CD14-positive monocyte (primary cell): ENCODE measurements at regions not wholly inside any gene's neighbourhood (a gene's known extent, or its start where the extent isn't known, plus 50 kb on each side); places are given as distances from the start of the nearest gene placed in this dataset.

Experiments used
- DNase-seq, 3 donors: peaks; one replicate each; pipeline ENCODE4 v3.0.0-alpha.2; 2011 to 2022
- H2AFZ ChIP-seq: 2 replicates; pipeline ENCODE4 v1.6.0; 2012; ENCODE audit warnings: mild to moderate bottlenecking, low read depth, low read length, inconsistent platforms; ENCODE audit not compliant: insufficient read depth, poor library complexity, severe bottlenecking
- H3K27ac ChIP-seq, 2 donors: 1 replicate in 1 of 2; 2 replicates in 1 of 2; pipeline ENCODE4 v1.5.1; 2012 to 2013; ENCODE audit warnings: low read length in 2 of 2, control low read depth in 1 of 2, inconsistent platforms in 1 of 2, low read depth in 1 of 2, mild to moderate bottlenecking in 1 of 2
- H3K27me3 ChIP-seq, 2 donors: one replicate each; pipeline versions ENCODE4 v1.6.0 to v1.6.1; 2011 to 2013; ENCODE audit warnings: low read length in 2 of 2; ENCODE audit not compliant: control insufficient read depth in 2 of 2, insufficient read depth in 2 of 2
- H3K36me3 ChIP-seq, 2 donors: replicated peaks in 1 of 2; 1 replicate in 1 of 2; 2 replicates in 1 of 2; pipeline versions ENCODE4 v1.5.1 to v1.6.1; 2012 to 2013; ENCODE audit warnings: low read length in 2 of 2, control low read depth in 1 of 2, inconsistent platforms in 1 of 2, mild to moderate bottlenecking in 1 of 2; ENCODE audit not compliant: insufficient read depth in 2 of 2, control insufficient read depth in 1 of 2
- H3K4me1 ChIP-seq, 2 donors: 1 replicate in 1 of 2; 2 replicates in 1 of 2; pipeline versions ENCODE4 v1.5.1 to v1.6.1; 2012 to 2013; ENCODE audit warnings: low read length in 2 of 2, control low read depth in 1 of 2, inconsistent platforms in 1 of 2, mild to moderate bottlenecking in 1 of 2, moderate library complexity in 1 of 2; ENCODE audit not compliant: insufficient read depth in 2 of 2, control insufficient read depth in 1 of 2
- H3K4me2 ChIP-seq: replicated peaks from 2 replicates; pipeline ENCODE3; 2012; ENCODE audit warnings: low read length, moderate library complexity, mild to moderate bottlenecking; ENCODE audit not compliant: poor library complexity, severe bottlenecking; ENCODE audit errors: extremely low read depth
- H3K4me3 ChIP-seq, 3 experiments: fragments of 200-600 bp in 1 of 3; sonication (generic) in 1 of 3; replicated peaks in 1 of 3; 1 replicate in 2 of 3; 2 replicates in 1 of 3; pipeline ENCODE4 v1.5.1; 2011 to 2013; ENCODE audit warnings: low read length in 3 of 3, mild to moderate bottlenecking in 3 of 3, control low read depth in 2 of 3, low read depth in 2 of 3, inconsistent platforms in 1 of 3, moderate library complexity in 1 of 3
- H3K79me2 ChIP-seq: 2 replicates; pipeline ENCODE4 v1.6.0; 2012; ENCODE audit warnings: mild to moderate bottlenecking, control low read depth, inconsistent platforms, low read length, moderate library complexity; ENCODE audit not compliant: insufficient read depth
- H3K9ac ChIP-seq: 2 replicates; pipeline ENCODE4 v1.6.0; 2017; ENCODE audit warnings: low read length, mild to moderate bottlenecking; ENCODE audit not compliant: insufficient read depth, poor library complexity, severe bottlenecking
- H3K9me3 ChIP-seq, 2 donors: replicated peaks in 1 of 2; 1 replicate in 1 of 2; 2 replicates in 1 of 2; pipeline versions ENCODE4 v1.5.1 to v1.6.1; 2012 to 2013; ENCODE audit warnings: low read length in 2 of 2, control low read depth in 1 of 2; ENCODE audit not compliant: control insufficient read depth in 1 of 2, insufficient read depth in 1 of 2
- H4K20me1 ChIP-seq: 2 replicates; pipeline ENCODE4 v1.6.0; 2012; ENCODE audit warnings: mild to moderate bottlenecking, low read length, control low read depth, moderate library complexity; ENCODE audit not compliant: insufficient read depth
- H3K27ac Mint-ChIP-seq, 7 donors: one replicate each; pipeline ENCODE4 v1.8.0; 2020; ENCODE audit warnings: mild to moderate bottlenecking in 7 of 7, mixed read lengths in 7 of 7, moderate library complexity in 6 of 7, inconsistent platforms in 2 of 7
- H3K27me3 Mint-ChIP-seq, 3 donors: one replicate each; pipeline ENCODE4 v1.8.0; 2021 to 2022; ENCODE audit warnings: low read depth in 3 of 3, mild to moderate bottlenecking in 3 of 3, mixed read lengths in 3 of 3, moderate library complexity in 3 of 3, inconsistent platforms in 1 of 3
- H3K36me3 Mint-ChIP-seq, 2 donors: one replicate each; pipeline ENCODE4 v1.8.0; 2020; ENCODE audit warnings: mixed read lengths in 2 of 2, inconsistent platforms in 1 of 2, mild to moderate bottlenecking in 1 of 2
- H3K4me1 Mint-ChIP-seq: one replicate; pipeline ENCODE4 v1.8.0; 2020; ENCODE audit warnings: mild to moderate bottlenecking, mixed read lengths
- H3K4me3 Mint-ChIP-seq, 2 donors: one replicate each; pipeline ENCODE4 v1.8.0; 2020; ENCODE audit warnings: mild to moderate bottlenecking in 2 of 2, mixed read lengths in 2 of 2, moderate library complexity in 1 of 2
- H3K9me3 Mint-ChIP-seq, 7 donors: one replicate each; pipeline ENCODE4 v1.8.0; 2020 to 2022; ENCODE audit warnings: mixed read lengths in 7 of 7, mild to moderate bottlenecking in 6 of 7, moderate library complexity in 6 of 7, inconsistent platforms in 2 of 7
- CTCF ChIP-seq: fragments of 200-600 bp; IDR thresholded peaks from one replicate; pipeline ENCODE4 v1.8.0; 2022; ENCODE audit warnings: antibody characterized with exemption, mild to moderate bottlenecking
- WGBS: methylation state at CpG from one replicate; pipeline ENCODE4 v1.1.5; 2013; ENCODE audit warnings: missing lambda C conversion rate; ENCODE audit not compliant: insufficient coverage; 5-methylcytosine and 5-hydroxymethylcytosine counted together
- intact Hi-C, 2 donors: fragments of 100-400 bp; cut with micrococcal nuclease; formaldehyde crosslinking; loops; one replicate each; pipeline versions ENCODE4 v1.15.0 to v1.15.1; 2023

- Histone ChIP-seq H3K36me3 (no peaks in the 10 kb centered on the region), H3K27ac (no peak overlapping the region), H3K4me3 (no peak overlapping the region), H3K9ac (no peak overlapping the region), H3K4me2 (no peak overlapping the region), H3K79me2 (no peaks in the 10 kb centered on the region), H4K20me1 (no peaks in the 10 kb centered on the region), H3K4me1 (no peaks in the 10 kb centered on the region), H3K9me3 (no peaks in the 10 kb centered on the region), H3K27me3 (no peaks in the 10 kb centered on the region), H2AFZ (no peak overlapping the region)
- Mint-ChIP-seq H3K27me3 (peaks cover 0 to 2% (median 2%) of the 10 kb centered on the region in 3 donors), H3K27ac (no peak overlapping the region), H3K36me3 (no peaks in the 10 kb centered on the region), H3K4me3 (no peak overlapping the region), H3K9me3 (no peaks in the 10 kb centered on the region), H3K4me1 (no peaks in the 10 kb centered on the region)
- intact Hi-C loops = no loop called here
- no peak for DNase-seq
- TF ChIP-seq CTCF = no peak
- 100% methylated on average over 1 of the region's 2 CpGs for WGBS
Observed at GRCh38 chr5:90312027-90312426, 97.5 kb downstream of the CETN3 start.

DNA sequence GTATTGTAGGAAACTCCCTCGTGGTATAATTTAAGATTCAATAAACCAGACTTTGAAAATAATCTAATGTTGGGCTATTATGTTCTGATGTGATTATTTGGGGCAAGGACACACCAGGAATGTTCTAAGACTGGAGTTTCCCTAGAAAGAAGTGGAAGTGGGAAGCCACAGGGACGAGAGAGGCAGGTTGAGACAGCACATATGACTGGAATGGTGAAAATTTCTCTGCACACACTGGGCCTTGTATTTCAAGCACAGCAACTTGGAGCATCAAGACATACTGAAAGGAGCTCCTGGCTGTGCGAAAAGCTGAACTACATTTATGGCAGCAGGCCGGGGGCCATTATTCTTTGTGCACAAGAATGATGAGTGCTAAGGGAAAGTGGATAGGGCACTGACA is 98.2 kb downstream of the CETN3 start:
- no peaks in the 10 kb centered on the region for H3K36me3 Mint-ChIP-seq
- no peaks in the 10 kb centered on the region for H3K36me3 ChIP-seq
- H3K4me3 ChIP-seq = no peak overlapping the region
- H3K9me3 ChIP-seq = no peaks in the 10 kb centered on the region
- TF ChIP-seq CTCF = no peak
- H3K27me3 Mint-ChIP-seq = peaks cover 0 to 2% (median 2%) of the 10 kb centered on the region in 3 donors
- no peak overlapping the region for H3K4me3 Mint-ChIP-seq
- no peak overlapping the region for H3K4me2 ChIP-seq
- intact Hi-C loops = no loop called here
- no peaks in the 10 kb centered on the region for H3K4me1 ChIP-seq
- H3K27ac Mint-ChIP-seq = no peak overlapping the region
- H3K9me3 Mint-ChIP-seq = no peaks in the 10 kb centered on the region
- H3K79me2 ChIP-seq = no peaks in the 10 kb centered on the region
- H3K27me3 ChIP-seq = no peaks in the 10 kb centered on the region
- no peak for DNase-seq
- H3K9ac ChIP-seq = no peak overlapping the region
- 50% methylated on average over 2 of the region's 4 CpGs for WGBS
- no peaks in the 10 kb centered on the region for H4K20me1 ChIP-seq
- H3K4me1 Mint-ChIP-seq = no peaks in the 10 kb centered on the region
- H2AFZ ChIP-seq = no peak overlapping the region
- H3K27ac ChIP-seq = no peak overlapping the region
